AG04450 (cell line): ENCODE measurements at regions not wholly inside any gene's neighbourhood (a gene's known extent, or its start where the extent isn't known, plus 50 kb on each side); places are given as distances from the start of the nearest gene placed in this dataset.

ENCODE experiments used
- CTCF ChIA-PET: fragments of 300-600, 350-600 bp; formaldehyde crosslinking; extraction: SDS; loops from one replicate; lab custom pipeline; 2022; ENCODE audit warnings: antibody characterized with exemption, inconsistent platforms; lab: Charles Lee
- POLR2A ChIA-PET: fragments of 350-600 bp; formaldehyde crosslinking; extraction: SDS; loops from one replicate; lab custom pipeline; 2021; ENCODE audit warnings: antibody characterized with exemption, inconsistent platforms; lab: Yijun Ruan, JAX
- DNase-seq: peaks from one replicate; pipeline ENCODE4 v3.0.0-alpha.2; 2011; ENCODE audit warnings: low read depth, low spot score
- H3K27ac ChIP-seq: one replicate; pipeline ENCODE4 v1.5.1; 2012; ENCODE audit warnings: low read depth, low read length, control low read depth
- H3K27me3 ChIP-seq: one replicate; pipeline ENCODE4 v1.6.0; 2012; ENCODE audit warnings: low read length; ENCODE audit not compliant: control insufficient read depth, insufficient read depth
- H3K4me3 ChIP-seq: 2 replicates; pipeline ENCODE4 v1.5.1; 2011; ENCODE audit warnings: mild to moderate bottlenecking, low read depth, low read length, control low read depth
- H3K9me3 ChIP-seq: 2 replicates; pipeline ENCODE4 v1.5.1; 2012; ENCODE audit warnings: low read length; ENCODE audit not compliant: control insufficient read depth, insufficient read depth
- CTCF ChIP-seq: IDR thresholded peaks from 2 replicates; pipeline ENCODE4 v1.5.1; 2011; ENCODE audit warnings: low read depth, low read length, control low read depth, inconsistent platforms

GRCh38 chr4:10295301-10295700 lies 161.9 kb downstream of the ZNF518B start:
- POLR2A ChIA-PET = no interaction called here
- Histone ChIP-seq H3K9me3 (no peaks in the 10 kb centered on the region), H3K27ac (no peak overlapping the region), H3K4me3 (no peak overlapping the region), H3K27me3 (no peaks in the 10 kb centered on the region)
- TF ChIP-seq CTCF = no peak
- CTCF ChIA-PET = no interaction called here
- DNase-seq = no peak

GRCh38 chr4:10289538-10289906 lies 167.7 kb downstream of the ZNF518B start:
- POLR2A ChIA-PET = no interaction called here
- H3K27ac ChIP-seq = no peak overlapping the region
- no peak for DNase-seq
- CTCF ChIA-PET = no interaction called here
- H3K9me3 ChIP-seq = no peaks in the 10 kb centered on the region
- H3K4me3 ChIP-seq = no peak overlapping the region
- H3K27me3 ChIP-seq = no peaks in the 10 kb centered on the region
- no peak for TF ChIP-seq CTCF

- H3K27me3 ChIP-seq = no peaks in the 10 kb centered on the region
- H3K27ac ChIP-seq = no peak overlapping the region
- no peak overlapping the region for H3K4me3 ChIP-seq
- ChIA-PET POLR2A (no interaction called here), CTCF (no interaction called here)
- DNase-seq = no peak
- H3K9me3 ChIP-seq = no peaks in the 10 kb centered on the region
- TF ChIP-seq CTCF = no peak
Measured at GRCh38 chr4:10288830-10289537, 168.2 kb downstream of the ZNF518B start.

- POLR2A ChIA-PET = no interaction called here
- no peak for TF ChIP-seq CTCF
- H3K27me3 ChIP-seq = no peaks in the 10 kb centered on the region
- CTCF ChIA-PET = no interaction called here
- H3K9me3 ChIP-seq = no peaks in the 10 kb centered on the region
- no peak for DNase-seq
- H3K4me3 ChIP-seq = no peak overlapping the region
- H3K27ac ChIP-seq = no peak overlapping the region
Measured at GRCh38 chr4:10285028-10285427, 168.4 kb upstream of the WDR1 start.

GRCh38 chr4:10283761-10284160 lies 167.2 kb upstream of the WDR1 start:
- Histone ChIP-seq H3K9me3 (no peaks in the 10 kb centered on the region), H3K27me3 (no peaks in the 10 kb centered on the region), H3K27ac (no peak overlapping the region), H3K4me3 (no peak overlapping the region)
- CTCF ChIA-PET = no interaction called here
- POLR2A ChIA-PET = no interaction called here
- DNase-seq = no peak
- TF ChIP-seq CTCF = no peak
